Left colon (tissue), 2 donors: ENCODE measurements at regions not wholly inside any gene's neighbourhood (a gene's known extent, or its start where the extent isn't known, plus 50 kb on each side); places are given as distances from the start of the nearest gene placed in this dataset.

Source experiments
- ATAC-seq: fragments of 200-7000 bp; cut with Tn5 transposase; one replicate; pipeline ENCODE4 v1.9.1; 2020; ENCODE audit warnings: mild to moderate bottlenecking, moderate library complexity
- DNase-seq, 2 donors: peaks; one replicate each; pipeline ENCODE4 v3.0.0-alpha.2; 2020
- intact Hi-C, 2 donors: fragments of 100-400 bp; cut with DNase I in 1 of 2; cut with micrococcal nuclease in 1 of 2; formaldehyde crosslinking; loops; one replicate each; pipeline versions ENCODE4 v1.11.2 to v1.14.0; 2022; cut with DNase I, micrococcal nuclease
- donor health status: DM: no; HTN: no; CAD: no.
- donor health status: DM: yes; HTN: yes; CAD: no.

- no peak for ATAC-seq
- intact Hi-C loops, result no loop called here
- DNase-seq, result no peak
These were observed 142.3 kb upstream of the TANK start for GRCh38 chr2:161017780-161018470.

- no peak for ATAC-seq
- intact Hi-C loops, result no loop called here
- no peak for DNase-seq
These were observed 140.9 kb upstream of the TANK start for GRCh38 chr2:161019311-161019710.

- no peak for DNase-seq
- ATAC-seq, result no peak
- intact Hi-C loops, result no loop called here
These were observed 139.8 kb upstream of the TANK start for GRCh38 chr2:161020437-161020836.

- DNase-seq, result no peak
- no peak for ATAC-seq
- intact Hi-C loops, result no loop called here
These were observed 131.6 kb upstream of the TANK start for GRCh38 chr2:161028581-161028980.

- intact Hi-C loops, result no loop called here
- no peak for ATAC-seq
- DNase-seq, result no peak
These were observed 130.9 kb upstream of the TANK start for GRCh38 chr2:161029321-161029720.

GRCh38 chr2:161030260-161031063, 129.8 kb upstream of the TANK start:
- peak in 1 of 2 donors; percentile 29 for DNase-seq
- ATAC-seq, result no peak
- intact Hi-C loops, result no loop called here

- ATAC-seq, result no peak
- intact Hi-C loops, result no loop called here
- no peak for DNase-seq
These were observed 128.7 kb upstream of the TANK start for GRCh38 chr2:161031511-161031910.

GRCh38 chr2:161032635-161033034, 127.6 kb upstream of the TANK start:
- ATAC-seq (no peak), DNase-seq (no peak)
- intact Hi-C loops, result no loop called here

GRCh38 chr2:161033059-161033660, 127.1 kb upstream of the TANK start:
- DNase-seq, result no peak
- intact Hi-C loops, result no loop called here
- ATAC-seq, result no peak

- ATAC-seq, result no peak
- intact Hi-C loops, result no loop called here
- no peak for DNase-seq
These were observed 123.3 kb upstream of the TANK start for GRCh38 chr2:161036926-161037325.

- ATAC-seq, result no peak
- intact Hi-C loops, result no loop called here
- no peak for DNase-seq
These were observed 121.2 kb upstream of the TANK start for GRCh38 chr2:161039071-161039470.

- ATAC-seq (no peak), DNase-seq (no peak)
- intact Hi-C loops, result no loop called here
These were observed 118.9 kb upstream of the TANK start for GRCh38 chr2:161041356-161041755.

GRCh38 chr2:161042990-161043625, 117.1 kb upstream of the TANK start:
- ATAC-seq (no peak), DNase-seq (no peak)
- intact Hi-C loops, result no loop called here

- intact Hi-C loops, result no loop called here
- DNase-seq, result no peak
- no peak for ATAC-seq
These were observed 115.9 kb upstream of the TANK start for GRCh38 chr2:161044095-161044865.

GRCh38 chr2:161044921-161045320, 115.3 kb upstream of the TANK start:
- ATAC-seq (no peak), DNase-seq (no peak)
- intact Hi-C loops, result no loop called here

GRCh38 chr2:161045726-161046125, 114.5 kb upstream of the TANK start:
- ATAC-seq (no peak), DNase-seq (no peak)
- intact Hi-C loops, result no loop called here

- no peak for ATAC-seq
- DNase-seq, result no peak
- intact Hi-C loops, result no loop called here
These were observed 113.4 kb upstream of the TANK start for GRCh38 chr2:161046876-161047275.

- no peak for ATAC-seq
- intact Hi-C loops, result no loop called here
- no peak for DNase-seq
These were observed 111.9 kb upstream of the TANK start for GRCh38 chr2:161048317-161048716.

- no peak for ATAC-seq
- no peak for DNase-seq
- intact Hi-C loops, result no loop called here
These were observed 110.7 kb upstream of the TANK start for GRCh38 chr2:161049559-161049958.
